Endothelial cell of umbilical vein (primary cell): ENCODE measurements at regions not wholly inside any gene's neighbourhood (a gene's known extent, or its start where the extent isn't known, plus 50 kb on each side); places are given as distances from the start of the nearest gene placed in this dataset.

Experiments
- BruUV-seq: library from RNA; stranded (reverse); fragments of 400-500 nt; replicated peaks from 2 replicates; lab custom pipeline; 2021; lab: Mats Ljungman, UMichigan
- CTCF ChIA-PET: fragments of 300-600, 350-600 bp; sonication (Branson Sonifier 250); formaldehyde crosslinking; loops from one replicate; lab custom pipeline; 2021; ENCODE audit warnings: antibody characterized with exemption, inconsistent platforms; lab: Charles Lee
- POLR2A ChIA-PET: fragments of 300-600, 350-600 bp; sonication (Branson Sonifier 250); formaldehyde crosslinking; loops from one replicate; lab custom pipeline; 2021; ENCODE audit warnings: antibody characterized with exemption, inconsistent platforms; lab: Charles Lee
- DNase-seq: peaks from one replicate; pipeline ENCODE4 v3.0.0-alpha.2; 2011; ENCODE audit warnings: low read depth, low spot score
- FAIRE-seq: peaks from 2 replicates; lab custom pipeline; 2011; peaks lifted over from hg19 to GRCh38; lab: Jason Lieb, UNC
- H2AFZ ChIP-seq: 2 replicates; pipeline ENCODE4 v1.6.0; 2012; ENCODE audit warnings: low read depth, low read length, control low read depth, inconsistent platforms
- H3K27ac ChIP-seq: 2 replicates; pipeline ENCODE4 v1.5.1; 2011; ENCODE audit warnings: low read depth, mild to moderate bottlenecking, control low read depth, low read length, moderate library complexity; ENCODE audit not compliant: insufficient read depth
- H3K27me3 ChIP-seq, 2 experiments: 2 replicates each; pipeline versions ENCODE4 v1.6.0 to v1.6.1; 2011; ENCODE audit warnings: low read length in 2 of 2, mixed read lengths in 1 of 2; ENCODE audit not compliant: control insufficient read depth in 2 of 2, insufficient read depth in 2 of 2
- H3K36me3 ChIP-seq, 2 experiments: 2 replicates in 1 of 2; 3 replicates in 1 of 2; pipeline ENCODE4 v1.5.1; 2011; ENCODE audit warnings: low read length in 2 of 2, mild to moderate bottlenecking in 1 of 2, moderate library complexity in 1 of 2; ENCODE audit not compliant: control insufficient read depth in 2 of 2, insufficient read depth in 2 of 2; ENCODE audit errors: extremely low read depth in 1 of 2
- H3K4me1 ChIP-seq: 3 replicates; pipeline ENCODE4 v1.5.1; 2011; ENCODE audit warnings: mild to moderate bottlenecking, low read length; ENCODE audit not compliant: control insufficient read depth, insufficient read depth; ENCODE audit errors: extremely low read depth
- H3K4me2 ChIP-seq: 2 replicates; pipeline ENCODE4 v1.6.1; 2011; ENCODE audit warnings: low read length, control low read depth, mixed read lengths; ENCODE audit not compliant: insufficient read depth
- H3K4me3 ChIP-seq, 3 experiments: fragments of 200-600 bp in 1 of 3; sonication (generic), shearing (Covaris generic) in 1 of 3; replicated peaks in 1 of 3; 2 replicates each; pipeline ENCODE4 v1.5.1; 2011 to 2016; ENCODE audit warnings: control low read depth in 3 of 3, low read length in 3 of 3, mild to moderate bottlenecking in 2 of 3, inconsistent platforms in 1 of 3, low read depth in 1 of 3, moderate library complexity in 1 of 3; ENCODE audit not compliant: insufficient read depth in 1 of 3
- H3K79me2 ChIP-seq: 2 replicates; pipeline ENCODE4 v1.6.0; 2012; ENCODE audit warnings: low read length, inconsistent platforms; ENCODE audit not compliant: control insufficient read depth, insufficient read depth
- H3K9ac ChIP-seq: replicated peaks from 2 replicates; pipeline ENCODE3; 2011; ENCODE audit warnings: low read length, control low read depth; ENCODE audit not compliant: insufficient read depth; ENCODE audit errors: extremely low read depth
- H3K9me1 ChIP-seq: replicated peaks from 3 replicates; pipeline ENCODE4 v1.6.0; 2011; ENCODE audit warnings: mild to moderate bottlenecking, low read length; ENCODE audit not compliant: control insufficient read depth, insufficient read depth; ENCODE audit errors: extremely low read depth
- H3K9me3 ChIP-seq: replicated peaks from 2 replicates; pipeline ENCODE4 v1.5.1; 2012; ENCODE audit warnings: low read length, inconsistent platforms; ENCODE audit not compliant: control insufficient read depth, insufficient read depth
- H4K20me1 ChIP-seq: replicated peaks from 2 replicates; pipeline ENCODE3; 2011; ENCODE audit warnings: mild to moderate bottlenecking, low read length; ENCODE audit not compliant: control insufficient read depth, insufficient read depth; ENCODE audit errors: extremely low read depth
- CTCF ChIP-seq, 2 donors: IDR thresholded peaks; 1 replicate in 1 of 2; 2 replicates in 1 of 2; pipeline ENCODE4 v1.5.1; 2011; ENCODE audit warnings: low read length in 2 of 2, mild to moderate bottlenecking in 2 of 2, moderate library complexity in 2 of 2, control low read depth in 1 of 2, inconsistent platforms in 1 of 2, low read depth in 1 of 2; ENCODE audit not compliant: insufficient read depth in 1 of 2; ENCODE audit errors: extremely low read depth in 1 of 2
- EZH2 ChIP-seq: IDR thresholded peaks from 2 replicates; pipeline ENCODE4 v1.6.1; 2012; ENCODE audit warnings: borderline replicate concordance, low read depth, mild to moderate bottlenecking, moderate library complexity, low read length, inconsistent platforms; ENCODE audit not compliant: severe bottlenecking
- FOS ChIP-seq: IDR thresholded peaks from 2 replicates; pipeline ENCODE4 v1.6.1; 2011; ENCODE audit warnings: mild to moderate bottlenecking, low read length, moderate library complexity, borderline replicate concordance; ENCODE audit not compliant: insufficient read depth
- GATA2 ChIP-seq: IDR thresholded peaks from 2 replicates; pipeline ENCODE4 v1.7.0; 2011; ENCODE audit warnings: low read depth, mild to moderate bottlenecking, moderate library complexity, mixed read lengths, low read length; ENCODE audit not compliant: insufficient read length, insufficient read depth
- JUN ChIP-seq: IDR thresholded peaks from 2 replicates; pipeline ENCODE4 v1.6.1; 2011; ENCODE audit warnings: borderline replicate concordance, low read depth; ENCODE audit not compliant: insufficient read length, insufficient read depth
- MAX ChIP-seq: IDR thresholded peaks from 2 replicates; pipeline ENCODE4 v1.6.1; 2011; ENCODE audit not compliant: insufficient read depth, insufficient read length
- MYC ChIP-seq: IDR thresholded peaks from one replicate; pipeline ENCODE4 v1.6.1; 2011; ENCODE audit warnings: mild to moderate bottlenecking, low read depth, low read length
- POLR2A ChIP-seq: IDR thresholded peaks from 2 replicates; pipeline ENCODE4 v1.6.1; 2012; ENCODE audit warnings: low read depth, mild to moderate bottlenecking, control low read depth, low read length
- POLR2AphosphoS5 ChIP-seq: IDR thresholded peaks from 2 replicates; pipeline ENCODE4 v1.6.1; 2012; ENCODE audit warnings: low read depth, mild to moderate bottlenecking, control low read depth, low read length, moderate library complexity; ENCODE audit not compliant: insufficient read depth
- dilution Hi-C: fragments of 300-500 bp; cut with MboI; formaldehyde crosslinking; loops from one replicate; pipeline ENCODE4 v1.15.0; 2019; ENCODE audit warnings: low sequenced_read_pairs; ENCODE audit not compliant: extremely low pct_ligation_motif_present
- intact Hi-C: fragments of 100-400 bp; cut with micrococcal nuclease; formaldehyde crosslinking; loops from one replicate; pipeline ENCODE4 v1.10.0; 2022

- H3K4me3 ChIP-seq = no peak overlapping the region
- no peaks in the 10 kb centered on the region for H3K36me3 ChIP-seq
- FAIRE-seq (no peak), DNase-seq (no peak)
- no peak overlapping the region for H3K27ac ChIP-seq
- ChIA-PET CTCF (no interaction called here), POLR2A (no interaction called here)
- H3K4me1 ChIP-seq = no peaks in the 10 kb centered on the region
- no peaks in the 10 kb centered on the region for H3K9me1 ChIP-seq
- no peaks in the 10 kb centered on the region for H4K20me1 ChIP-seq
- no peak overlapping the region for H3K4me2 ChIP-seq
- no peak overlapping the region for H3K9ac ChIP-seq
- dilution Hi-C loops = no loop called here
- no peak overlapping the region for H2AFZ ChIP-seq
- intact Hi-C loops = no loop called here
- H3K9me3 ChIP-seq = peaks cover 4% of the 10 kb centered on the region
- no TSS peak for BruUV-seq
- no peaks in the 10 kb centered on the region for H3K79me2 ChIP-seq
- no peaks in the 10 kb centered on the region for H3K27me3 ChIP-seq
- TF ChIP-seq CTCF (IDR thresholded peaks at IDR 0.05; ENCODE audit: extremely low read depth in 1 of 2, insufficient read depth in 1 of 2, low read depth in 1 of 2, low read length in 2 of 2) (no peak), POLR2AphosphoS5 (no peak), JUN (no peak), MYC (no peak), GATA2 (no peak), EZH2 (no peak), FOS (no peak), POLR2A (no peak), MAX (no peak)
Observed at GRCh38 chr5:152900332-152900731, 495.3 kb upstream of the NMUR2 start.
